Activated T-cell treated with anti-CD3 and anti-CD28 coated beads, Interleukin-2, amount 50 U/mL, for 1 hour (primary cell): ENCODE measurements at regions not wholly inside any gene's neighbourhood (a gene's known extent, or its start where the extent isn't known, plus 50 kb on each side); places are given as distances from the start of the nearest gene placed in this dataset.
A peak's percentile ranks its signal among the peaks of the same experiment; 100 is the strongest.
"Not testable (repeated sequence)": the region's sequence is repeated elsewhere in the genome, so short reads cannot be mapped to it uniquely, and the experiment has no call there.

Source experiments
- DNase-seq: peaks from one replicate; pipeline ENCODE4 v3.0.0-alpha.2; 2020

DNA sequence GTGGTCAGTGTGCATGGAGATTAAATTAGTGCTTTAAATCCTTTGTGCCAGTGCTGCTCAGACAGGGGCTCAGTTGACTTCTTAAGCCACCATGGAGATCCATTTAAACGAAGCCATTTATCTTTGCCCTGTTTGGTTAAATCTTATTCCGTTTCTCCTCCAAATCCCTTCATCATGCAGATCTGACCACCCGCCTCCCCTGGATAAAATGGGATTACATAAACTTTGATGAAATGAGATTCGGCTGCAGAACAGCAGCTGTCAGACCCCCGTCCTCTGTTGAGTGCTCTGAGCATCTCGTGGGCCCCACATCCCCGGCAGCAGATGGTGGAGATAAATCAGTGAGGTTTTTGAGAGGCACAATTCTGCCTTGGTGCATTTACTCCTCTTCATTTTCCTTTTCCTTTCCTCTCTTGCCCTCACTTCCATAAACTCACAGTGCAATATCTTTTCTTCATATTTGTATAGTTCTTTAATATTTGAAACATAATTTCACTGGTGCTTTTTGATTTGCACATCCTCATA, 84.4 kb upstream of the TWIST2 start:
- no peak for DNase-seq

DNA sequence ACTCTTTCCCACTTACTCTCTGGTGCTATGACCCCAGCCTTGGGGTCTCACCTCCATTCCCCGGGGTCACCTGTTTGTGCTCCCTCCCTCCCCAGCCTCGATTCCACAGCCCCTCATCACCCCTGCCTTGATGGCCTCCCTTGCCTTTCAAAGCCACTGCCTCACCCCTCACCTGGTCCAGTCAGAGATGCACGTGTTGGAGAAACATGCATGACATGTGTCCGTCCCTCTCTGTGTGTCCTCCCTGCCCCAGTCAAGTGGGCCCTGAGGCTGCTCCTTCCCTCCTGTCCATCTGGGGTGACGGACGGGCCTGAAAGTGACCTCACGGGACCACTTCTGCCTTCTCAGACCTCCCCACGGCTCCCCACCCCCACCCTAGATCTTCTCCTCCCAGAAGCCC, 82.3 kb upstream of the TWIST2 start:
- no peak for DNase-seq

DNA sequence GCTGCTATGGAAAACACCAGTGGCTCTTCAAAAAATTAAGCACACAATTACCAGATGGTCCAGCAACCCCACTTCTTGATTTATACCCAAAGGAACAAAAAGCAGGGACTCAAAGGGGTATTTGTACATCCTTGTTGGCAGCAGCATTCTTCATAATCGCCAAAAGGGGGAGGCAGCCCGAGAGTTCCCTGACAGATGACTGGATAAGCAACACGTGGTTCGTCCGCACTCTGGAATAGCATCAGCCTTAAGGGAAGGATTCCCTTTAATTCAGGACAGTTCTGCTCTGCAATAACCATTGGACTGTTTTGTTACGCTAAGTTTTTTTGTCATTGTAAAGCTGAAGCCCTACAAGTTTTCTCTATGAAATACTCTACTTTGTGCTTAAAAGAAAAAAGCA, 76.7 kb upstream of the TWIST2 start:
- no peak for DNase-seq

DNA sequence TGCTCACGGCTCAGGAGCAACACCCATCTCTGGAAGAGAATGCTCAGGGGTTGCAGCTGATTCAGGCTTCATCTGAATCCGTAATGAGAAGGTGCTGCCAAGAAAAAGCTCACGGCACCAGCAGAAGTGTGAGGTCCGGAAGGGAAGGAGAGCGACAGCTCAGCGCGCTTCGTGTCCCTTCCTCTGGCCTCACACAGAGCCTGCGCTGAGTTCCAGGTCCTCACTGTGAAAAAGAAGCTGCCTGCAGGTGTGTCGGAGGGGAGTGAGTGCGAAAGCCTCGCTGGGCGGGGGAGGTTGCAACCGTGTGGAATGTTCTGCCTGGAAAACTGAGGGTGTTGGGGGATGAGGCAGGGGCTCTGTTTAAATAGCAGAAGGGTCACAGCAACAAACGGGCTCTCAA, 76.2 kb upstream of the TWIST2 start:
- DNase-seq, result no peak

DNA sequence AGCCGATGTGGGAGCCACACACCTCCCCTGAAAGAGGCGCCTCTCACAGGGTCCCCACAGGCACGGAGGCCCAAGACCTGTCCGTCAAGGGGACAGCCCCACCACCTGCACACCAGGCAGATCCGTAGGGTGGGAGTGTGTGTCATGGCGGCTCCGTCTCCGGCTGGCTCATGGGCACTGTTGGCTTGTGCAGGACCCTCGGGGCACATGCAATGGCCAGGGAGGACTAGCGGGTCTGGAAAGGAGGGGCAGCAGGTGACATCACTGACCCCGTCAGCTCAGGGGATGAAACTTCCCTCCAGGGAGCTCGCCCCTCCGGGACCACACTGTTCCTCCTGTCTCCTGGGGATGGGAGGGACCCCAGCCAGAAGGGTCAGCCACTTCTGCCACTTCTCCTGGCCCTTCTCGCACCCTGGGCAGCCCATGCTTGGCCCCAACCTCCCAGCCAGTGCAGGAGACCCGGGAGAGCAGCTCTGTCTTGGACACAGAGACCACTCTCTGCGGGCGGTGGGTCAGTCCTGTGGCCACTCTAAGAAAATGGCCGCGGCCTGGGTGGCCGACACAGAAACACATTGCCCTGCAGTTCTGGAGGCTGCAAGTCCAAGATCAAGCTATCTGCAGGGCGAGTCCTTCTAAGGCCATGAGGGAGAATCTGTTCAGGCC, 75.1 kb upstream of the TWIST2 start:
- DNase-seq, result no peak

DNA sequence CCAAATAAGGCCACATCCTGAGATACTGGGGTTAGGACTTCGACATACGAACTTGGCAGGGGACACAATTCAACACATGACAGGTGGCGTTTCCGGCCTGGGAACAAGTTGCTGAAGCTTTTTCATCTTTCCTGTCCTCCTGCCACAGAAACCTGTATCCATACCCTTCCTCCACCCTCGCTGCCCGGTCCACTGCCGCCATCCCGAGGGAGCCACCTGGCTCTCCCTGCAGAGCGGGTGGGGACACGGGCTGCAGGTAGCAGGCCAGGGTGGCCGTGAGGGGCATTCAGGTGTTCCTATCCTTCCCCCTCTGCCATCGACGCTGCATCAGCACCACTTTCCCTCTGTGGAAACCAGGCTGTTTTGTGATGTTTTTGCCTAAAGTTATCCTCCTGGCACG, 74.4 kb upstream of the TWIST2 start:
- no peak for DNase-seq

DNA sequence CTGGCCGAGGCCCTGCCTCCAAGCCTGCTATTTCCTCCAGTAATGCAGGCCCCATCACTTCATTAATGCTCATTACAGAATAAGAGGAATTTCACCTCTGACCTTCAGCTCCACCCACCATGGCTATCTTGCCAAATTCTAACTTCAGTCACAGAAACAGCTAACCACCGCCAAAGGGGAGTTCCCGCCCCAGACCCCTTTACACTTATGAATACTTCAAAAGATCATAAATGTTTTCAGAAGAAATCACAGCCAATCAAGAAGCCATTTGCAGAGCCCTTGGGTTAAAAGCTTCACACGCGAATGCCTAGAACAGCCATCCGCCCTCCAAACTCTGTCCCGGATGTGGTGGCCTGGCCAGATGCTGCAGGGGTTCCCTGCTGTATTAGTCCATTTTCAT, 73.8 kb upstream of the TWIST2 start:
- DNase-seq, result no peak

DNA sequence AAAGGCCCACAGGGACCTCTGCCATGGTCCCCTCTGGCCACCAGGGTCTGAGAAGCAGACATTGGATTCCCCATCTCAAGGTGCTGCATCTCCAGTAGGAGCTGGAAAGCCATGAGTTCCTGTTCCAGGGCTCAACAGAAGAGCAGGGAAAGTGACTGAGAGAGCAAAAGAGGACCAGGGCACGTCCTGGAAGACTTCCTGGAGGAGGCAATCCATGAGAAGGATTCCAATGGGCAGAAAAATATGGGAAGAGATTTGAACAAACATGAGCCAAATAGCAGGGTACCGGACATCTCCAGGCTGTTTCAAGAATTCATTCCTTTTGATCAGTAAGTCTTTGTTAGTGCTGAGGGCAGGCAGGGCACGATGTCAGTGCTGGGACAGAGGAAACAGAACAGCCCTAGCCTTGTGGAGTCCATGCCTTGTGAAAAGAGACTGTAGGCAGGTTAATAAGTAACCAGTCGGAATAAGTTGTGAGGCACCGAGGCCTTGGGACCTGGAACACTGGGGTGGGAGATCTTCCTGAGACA, 72.8 kb upstream of the TWIST2 start:
- DNase-seq, result no peak

DNA sequence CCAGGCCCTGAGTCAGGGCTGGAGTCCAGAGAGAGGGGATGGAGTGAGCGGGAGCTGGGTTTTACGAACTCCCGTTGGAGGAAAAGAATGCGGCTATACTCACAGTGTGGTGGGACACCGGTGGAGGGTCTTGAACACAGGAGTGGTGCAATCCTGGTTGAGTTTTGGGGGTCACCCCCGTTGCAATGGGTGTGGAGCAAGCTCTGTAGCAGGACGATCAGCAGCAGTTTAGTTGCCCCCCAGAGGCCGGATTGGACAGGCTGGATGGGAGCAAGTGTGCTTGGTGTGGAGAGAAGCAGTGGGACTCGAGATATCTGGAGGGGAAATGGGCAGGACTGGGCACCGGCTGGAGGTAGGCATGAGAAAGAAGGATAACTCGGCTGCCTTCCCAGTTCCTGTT, 72.3 kb upstream of the TWIST2 start:
- no peak for DNase-seq

DNA sequence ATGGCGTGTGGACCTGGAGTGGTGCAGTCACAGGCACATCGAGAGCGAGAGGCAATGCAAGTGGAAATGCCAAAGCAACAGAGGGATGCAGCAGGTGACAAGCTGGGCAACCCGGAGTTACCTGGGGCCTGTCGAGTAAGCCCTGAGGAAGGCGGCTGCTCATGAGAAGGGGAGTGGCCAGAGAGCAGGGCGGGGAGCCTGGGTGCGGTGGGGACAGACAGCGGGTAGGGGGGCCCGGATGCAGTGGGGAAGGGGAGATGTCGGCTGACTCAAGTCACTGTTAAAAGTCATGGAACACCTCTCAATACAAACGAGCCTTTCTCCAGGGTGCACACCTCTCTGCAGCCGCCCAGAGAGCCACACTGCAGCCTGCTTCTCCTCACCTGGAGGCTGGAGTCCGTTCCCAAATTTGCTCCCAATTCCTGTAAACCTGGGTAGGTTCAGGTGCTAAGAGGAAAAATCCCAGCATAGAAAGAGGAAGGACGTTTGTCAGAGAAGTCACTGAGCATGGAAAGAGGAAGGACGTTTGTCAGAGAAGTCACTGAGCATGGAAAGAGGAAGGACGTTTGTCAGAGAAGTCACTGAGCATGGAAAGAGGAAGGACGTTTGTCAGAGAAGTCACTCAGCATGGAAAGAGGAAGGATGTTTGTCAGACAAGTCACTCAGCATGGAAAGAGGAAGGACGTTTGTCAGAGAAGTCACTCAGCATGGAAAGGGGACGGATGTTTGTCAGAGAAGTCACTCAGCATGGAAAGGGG, 71.7 kb upstream of the TWIST2 start:
- DNase-seq, result no peak

DNA sequence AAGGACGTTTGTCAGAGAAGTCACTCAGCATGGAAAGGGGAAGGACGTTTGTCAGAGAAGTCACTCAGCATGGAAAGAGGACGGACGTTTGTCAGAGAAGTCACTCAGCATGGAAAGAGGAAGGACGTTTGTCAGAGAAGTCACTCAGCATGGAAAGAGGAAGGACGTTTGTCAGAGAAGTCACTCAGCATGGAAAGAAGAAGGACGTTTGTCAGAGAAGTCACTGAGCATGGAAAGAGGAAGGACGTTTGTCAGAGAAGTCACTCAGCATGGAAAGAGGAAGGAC, 71.2 kb upstream of the TWIST2 start:
- DNase-seq, result not testable (repeated sequence)

DNA sequence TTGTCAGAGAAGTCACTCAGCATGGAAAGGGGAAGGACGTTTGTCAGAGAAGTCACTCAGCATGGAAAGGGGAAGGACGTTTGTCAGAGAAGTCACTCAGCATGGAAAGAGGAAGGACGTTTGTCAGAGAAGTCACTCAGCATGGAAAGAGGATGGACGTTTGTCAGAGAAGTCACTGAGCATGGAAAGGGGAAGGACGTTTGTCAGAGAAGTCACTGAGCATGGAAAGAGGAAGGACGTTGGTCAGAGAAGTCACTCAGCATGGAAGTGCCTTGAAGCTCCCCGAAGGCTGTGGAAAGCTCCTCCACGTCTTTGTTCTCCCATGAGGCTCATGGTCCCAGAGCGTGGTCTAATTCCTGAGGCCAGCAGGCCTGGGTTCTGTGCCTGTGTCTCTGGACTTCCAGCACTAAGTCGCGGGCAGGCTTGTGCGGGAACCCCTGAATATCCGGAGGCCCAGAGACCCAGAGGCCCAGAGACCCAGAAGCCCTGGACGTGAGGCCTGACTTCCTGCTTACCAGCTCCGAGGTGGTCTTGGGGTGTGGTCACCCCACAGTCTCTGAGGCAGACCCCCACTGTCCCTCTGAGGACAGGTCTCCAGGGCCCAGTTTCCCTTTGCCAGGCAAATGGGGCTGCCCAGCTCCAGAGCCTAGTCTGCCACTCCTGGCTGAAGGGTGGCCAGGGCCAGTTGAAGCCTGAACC, 70.4 kb upstream of the TWIST2 start:
- DNase-seq, result no peak

DNA sequence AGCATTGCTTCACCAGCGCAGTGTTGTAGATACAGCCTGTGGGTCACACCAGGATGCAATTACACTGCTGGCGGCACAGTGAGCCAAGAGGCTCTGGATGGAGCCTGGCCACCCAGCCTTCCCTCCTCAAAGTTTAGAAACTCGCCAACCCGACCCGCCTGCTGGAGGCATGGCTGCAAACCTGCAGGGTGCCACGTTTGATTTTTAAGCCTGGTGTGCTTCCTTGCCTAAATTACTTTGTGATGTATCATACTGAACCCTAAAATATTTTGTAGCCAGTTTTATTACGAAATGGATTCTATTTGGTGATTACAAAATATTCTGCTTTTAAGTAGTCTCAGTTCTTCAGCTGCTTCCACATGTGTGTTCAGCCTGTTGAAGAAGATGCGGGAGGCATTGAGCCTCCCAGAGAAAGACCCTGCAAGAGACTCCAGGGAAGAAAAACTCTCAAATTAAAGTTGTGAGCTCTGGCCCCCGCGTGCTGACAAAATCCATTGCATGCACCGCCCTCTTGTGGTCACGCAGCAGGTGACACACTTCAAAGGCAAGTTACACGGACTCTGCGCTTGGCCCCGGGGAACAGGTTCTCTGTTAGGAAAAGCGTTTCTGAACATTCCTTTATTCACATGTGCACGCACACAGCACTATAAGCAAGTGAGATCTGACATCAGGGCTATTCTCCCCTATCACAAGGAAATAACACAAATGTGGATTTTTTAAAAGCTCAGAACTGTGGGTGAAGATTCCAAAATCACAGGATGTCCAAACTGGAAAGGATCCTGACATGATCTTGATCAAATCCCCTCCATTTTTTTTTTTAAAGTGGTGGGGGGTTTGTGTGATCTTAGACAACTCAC, 63.0 kb upstream of the TWIST2 start:
- DNase-seq, result peak; percentile 55

DNA sequence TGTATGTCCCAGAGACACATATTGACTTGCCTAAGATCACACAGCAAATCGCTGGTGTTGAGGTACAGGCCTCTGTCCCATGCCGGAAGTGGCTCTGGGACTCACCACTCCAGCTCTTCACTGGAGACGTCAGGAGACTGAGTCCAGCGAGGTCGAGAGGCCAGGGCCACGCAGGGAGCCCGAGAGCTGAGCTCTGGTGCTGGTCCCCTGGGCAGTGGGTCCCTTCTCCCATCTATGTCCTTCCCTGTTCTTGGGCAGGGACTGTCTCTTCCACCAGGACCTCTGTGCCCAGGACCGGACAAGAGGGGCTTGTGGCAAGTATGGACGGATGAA, 62.4 kb upstream of the TWIST2 start:
- DNase-seq, result no peak

DNA sequence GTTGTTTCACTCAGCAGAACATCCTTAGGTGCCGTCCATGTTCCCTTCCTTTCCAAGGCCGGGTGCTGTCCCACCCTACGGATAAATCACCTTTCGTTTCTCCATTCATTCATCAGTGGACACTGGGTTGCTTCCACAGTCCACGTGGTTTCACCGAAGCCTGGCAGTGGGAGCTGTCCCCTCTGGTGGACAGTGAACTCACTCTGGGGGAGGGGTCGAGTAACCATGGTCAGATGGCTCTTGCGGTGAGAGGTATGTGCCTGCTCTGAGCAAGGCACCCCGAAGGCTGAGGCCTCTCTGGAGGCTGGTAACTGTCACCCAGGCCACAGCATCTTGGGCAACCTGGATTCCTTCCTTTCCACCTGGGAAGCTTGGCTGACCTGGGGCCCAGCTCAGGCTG, 61.5 kb upstream of the TWIST2 start:
- no peak for DNase-seq

DNA sequence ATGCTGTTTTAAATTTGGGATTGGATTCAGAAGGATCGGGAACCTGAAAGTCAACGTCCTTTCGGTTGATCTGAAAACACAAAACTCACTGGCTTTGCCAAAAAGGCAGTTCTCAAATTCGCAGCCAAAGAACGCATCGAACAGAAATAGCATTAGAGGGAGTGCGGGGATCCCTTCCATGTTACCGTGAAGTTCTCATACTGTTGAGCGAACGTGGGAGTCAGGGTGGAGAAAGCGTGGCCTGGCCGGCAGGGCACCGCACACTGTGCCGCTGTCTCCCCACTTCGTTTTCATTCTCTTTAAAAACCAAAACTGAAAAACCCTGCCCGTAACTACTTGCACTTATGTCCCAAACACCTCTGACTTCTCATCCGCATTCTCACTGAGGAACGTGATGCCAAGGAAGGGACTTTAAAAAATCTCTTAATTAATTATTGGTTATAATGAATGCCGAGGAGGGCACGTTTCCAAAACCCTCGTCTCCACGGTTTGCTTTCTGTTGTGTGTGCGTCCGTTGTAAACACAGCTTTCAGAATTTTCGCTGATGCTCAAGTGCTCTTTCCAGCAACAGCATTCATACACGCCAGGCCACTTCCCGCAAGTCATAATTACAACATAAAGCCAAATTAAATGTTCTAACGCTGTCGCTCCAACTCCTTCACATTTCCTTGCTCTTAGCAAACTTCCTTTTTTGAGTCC, 60.9 kb upstream of the TWIST2 start:
- DNase-seq, result no peak

DNA sequence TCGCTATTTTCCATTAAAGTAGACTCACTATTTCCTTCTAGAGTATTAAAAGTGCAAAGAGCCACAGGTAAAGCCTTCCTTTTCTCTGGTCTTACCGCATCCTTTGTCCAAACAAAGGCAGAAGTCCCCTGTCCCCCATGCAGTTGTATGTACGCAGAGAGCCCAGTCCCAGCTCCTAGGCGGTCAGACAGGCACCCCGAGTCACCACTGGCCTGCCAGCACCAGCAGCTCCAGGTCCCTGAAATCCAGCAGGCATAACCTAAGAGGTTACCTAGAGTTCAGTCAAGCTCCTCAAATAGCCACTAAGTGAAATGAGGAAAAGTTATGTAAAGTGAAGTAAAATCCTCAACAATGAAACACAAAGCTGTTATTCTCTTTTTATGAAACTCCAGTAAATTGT, 60.4 kb upstream of the TWIST2 start:
- no peak for DNase-seq

DNA sequence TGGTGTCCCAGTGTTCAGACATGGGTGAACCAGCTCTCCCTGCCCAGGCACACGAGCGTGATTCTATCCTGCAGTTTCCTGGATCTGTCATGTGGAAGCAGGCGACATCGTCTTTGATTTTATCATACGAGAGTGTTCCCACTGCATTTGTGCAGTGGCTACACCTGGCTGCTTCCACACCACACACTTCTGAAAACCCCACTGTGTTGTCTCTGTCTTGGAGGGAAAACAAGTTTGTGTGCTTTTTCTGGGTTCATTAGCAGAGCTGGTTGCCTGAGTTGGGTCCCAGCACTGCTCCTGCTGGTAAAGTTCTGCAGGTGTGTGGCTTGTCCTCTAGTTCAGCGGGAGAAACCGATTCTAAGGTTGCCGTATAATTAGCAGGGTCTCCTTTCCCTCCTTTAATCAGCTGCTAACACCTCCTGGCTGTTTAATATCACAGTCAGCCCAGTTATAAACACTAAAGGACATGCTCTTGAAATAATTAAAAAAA, 58.5 kb upstream of the TWIST2 start:
- DNase-seq, result no peak

DNA sequence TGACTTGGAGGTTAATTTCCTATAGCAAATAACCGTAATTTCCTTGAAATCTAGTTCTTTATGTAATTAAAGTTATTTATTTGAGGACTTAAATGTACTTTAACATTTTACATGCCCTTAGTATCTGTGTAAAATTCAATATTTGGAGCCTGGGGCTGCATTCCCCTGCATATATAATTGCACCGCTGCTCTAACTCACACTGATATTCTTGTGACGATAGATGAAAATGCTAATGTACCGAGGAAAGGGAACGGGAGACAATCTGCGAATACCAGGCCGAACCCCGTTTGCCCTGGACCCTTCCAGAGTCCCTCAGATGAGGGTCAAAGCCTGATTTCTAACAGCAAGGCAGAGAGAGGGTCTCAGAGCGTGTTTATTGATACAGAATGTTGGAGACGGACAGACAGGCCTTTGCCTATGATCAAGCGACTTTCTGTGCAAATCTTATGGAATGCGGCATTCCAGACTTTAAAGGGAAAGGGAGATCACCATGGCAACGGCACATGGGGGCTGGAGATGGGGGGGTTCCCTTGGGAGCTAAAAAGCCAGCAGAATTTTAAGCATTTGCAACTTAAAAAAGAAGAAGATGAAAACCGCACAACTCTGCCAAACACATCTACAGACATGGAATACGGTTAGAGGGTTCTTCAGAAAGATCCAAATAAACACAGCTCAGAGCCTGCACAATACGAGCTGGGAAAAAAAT, 57.6 kb upstream of the TWIST2 start:
- DNase-seq, result no peak

DNA sequence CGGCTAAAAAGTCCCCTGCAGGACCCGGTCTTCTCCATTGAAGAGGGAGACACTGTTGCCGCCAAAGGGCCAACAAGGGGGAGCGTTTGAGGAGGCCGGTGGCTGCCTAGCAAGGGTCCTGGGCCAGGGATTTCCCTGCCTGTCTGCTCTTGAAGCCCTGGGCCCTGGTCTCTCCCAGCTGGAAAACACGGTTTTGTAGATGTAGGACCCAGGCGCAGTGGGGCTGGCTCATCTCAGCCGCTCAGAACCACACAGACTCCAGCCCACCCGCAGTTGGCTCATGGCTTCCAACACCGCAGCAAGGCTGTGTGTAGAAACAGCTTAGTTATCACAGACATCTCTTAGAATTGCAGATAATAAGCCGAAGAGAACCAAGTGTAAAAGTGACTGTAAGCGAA, 57.1 kb upstream of the TWIST2 start:
- no peak for DNase-seq

DNA sequence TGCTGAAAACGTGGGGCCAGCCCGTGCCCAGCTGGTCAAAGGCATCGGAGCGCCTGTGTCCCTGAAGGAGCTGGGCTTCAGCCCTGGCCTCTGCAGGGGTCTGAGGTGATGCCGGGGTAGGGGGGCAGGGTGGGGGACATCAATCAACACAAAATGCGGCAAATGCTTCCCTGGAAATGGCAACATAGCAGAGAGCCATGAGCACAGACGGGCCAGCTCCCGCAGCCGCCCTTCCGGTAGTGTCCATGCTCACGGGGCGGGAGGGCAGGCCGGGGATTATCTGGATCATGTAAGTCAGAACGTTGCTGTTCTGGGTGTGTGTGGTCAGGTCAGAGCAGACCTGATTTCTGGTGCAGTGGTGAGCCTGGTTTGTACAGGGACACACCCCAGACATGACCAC, 56.5 kb upstream of the TWIST2 start:
- no peak for DNase-seq

DNA sequence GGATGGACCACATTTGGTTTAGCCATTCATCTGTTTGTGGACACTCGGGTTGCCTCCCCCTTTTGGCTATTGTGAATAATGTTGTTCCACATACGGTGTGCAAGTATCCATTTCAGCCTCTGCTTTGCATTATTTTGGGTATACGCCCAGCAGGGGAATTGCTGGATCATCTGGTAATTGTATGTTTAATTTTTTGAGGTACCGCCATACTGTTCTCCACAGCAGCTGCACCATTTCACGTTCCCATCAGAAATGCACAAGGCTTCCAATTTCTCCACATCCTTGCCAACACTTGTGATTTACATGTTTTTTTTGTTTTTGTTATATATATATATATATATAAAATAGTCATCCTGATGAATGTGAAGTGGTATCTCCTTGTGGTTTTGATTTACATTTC, 54.6 kb upstream of the TWIST2 start:
- no peak for DNase-seq
